HCT116 (cell line): ENCODE measurements at regions not wholly inside any gene's neighbourhood (a gene's known extent, or its start where the extent isn't known, plus 50 kb on each side); places are given as distances from the start of the nearest gene placed in this dataset.

Source experiments
- ATAC-seq: fragments of 200-7000 bp; cut with Tn5 transposase; 2 replicates; pipeline ENCODE4 v1.9.1; 2020; ENCODE audit warnings: mild to moderate bottlenecking, moderate library complexity
- BruUV-seq: library from RNA; stranded (reverse); fragments of 400-500 nt; replicated peaks from 2 replicates; lab custom pipeline; 2021; lab: Mats Ljungman, UMichigan
- CTCF ChIA-PET: fragments of 300-600 bp; sonication (Branson Sonifier 250); formaldehyde crosslinking; loops from one replicate; lab custom pipeline; 2021; ENCODE audit warnings: antibody characterized with exemption; lab: Charles Lee
- POLR2A ChIA-PET: fragments of 300-600, 350-600 bp; sonication (Branson Sonifier 250); formaldehyde crosslinking; loops from one replicate; lab custom pipeline; 2021; ENCODE audit warnings: antibody characterized with exemption; lab: Charles Lee
- RAD21 ChIA-PET, 2 experiments: fragments of 300-600 bp; sonication (Branson Sonifier 250); formaldehyde crosslinking; loops; one replicate each; lab custom pipeline; 2023; ENCODE audit warnings: low total read pairs in 2 of 2; ENCODE audit not compliant: uncharacterized antibody in 2 of 2, unreplicated experiment in 2 of 2, low non-redundant PET in 1 of 2; lab: Charles Lee
- DNase-seq: peaks from one replicate; pipeline ENCODE4 v3.0.0-alpha.2; 2010; ENCODE audit warnings: low read depth, low spot score
- H2AFZ ChIP-seq: fragments of 200-600 bp; shearing (Covaris generic), sonication (generic); 2 replicates; pipeline ENCODE4 v1.6.1; 2017; ENCODE audit warnings: low read depth, mixed run types, mixed read lengths, antibody characterized with exemption, low read length; ENCODE audit not compliant: poor library complexity, severe bottlenecking
- H3K27ac ChIP-seq: 2 replicates; pipeline ENCODE4 v1.5.1; 2012; ENCODE audit warnings: low read depth, low read length
- H3K27me3 ChIP-seq: fragments of 200-600 bp; sonication (generic); 2 replicates; pipeline ENCODE4 v1.6.1; 2016; ENCODE audit warnings: mixed run types, low read length, mixed read lengths; ENCODE audit not compliant: insufficient read depth
- H3K36me3 ChIP-seq, 2 experiments: fragments of 200-500 bp in 1 of 2; fragments of 200-600 bp in 1 of 2; sonication (Bioruptor generic) in 1 of 2; sonication (generic) in 1 of 2; 2 replicates each; pipeline versions ENCODE4 v1.5.1 to v1.6.1; 2014 to 2016; ENCODE audit warnings: low read length in 2 of 2, inconsistent platforms in 1 of 2, mixed read lengths in 1 of 2, mixed run types in 1 of 2; ENCODE audit not compliant: insufficient read depth in 2 of 2, control insufficient read depth in 1 of 2
- H3K4me1 ChIP-seq, 2 experiments: fragments of 200-600 bp in 1 of 2; sonication (generic) in 1 of 2; 2 replicates each; pipeline versions ENCODE4 v1.5.1 to v1.6.1; 2012 to 2017; ENCODE audit warnings: low read length in 2 of 2, inconsistent platforms in 1 of 2, mild to moderate bottlenecking in 1 of 2, mixed read lengths in 1 of 2, mixed run types in 1 of 2, moderate library complexity in 1 of 2; ENCODE audit not compliant: insufficient read depth in 2 of 2, control insufficient read depth in 1 of 2
- H3K4me2 ChIP-seq: fragments of 200-600 bp; sonication (generic); 2 replicates; pipeline ENCODE4 v1.6.1; 2017; ENCODE audit warnings: mixed run types, low read length, mixed read lengths
- H3K4me3 ChIP-seq, 2 experiments: fragments of 200-600 bp in 1 of 2; sonication (generic) in 1 of 2; replicated peaks in 1 of 2; 2 replicates each; pipeline ENCODE4 v1.5.1; 2011 to 2016; ENCODE audit warnings: low read length in 2 of 2, control low read depth in 1 of 2, low read depth in 1 of 2, mild to moderate bottlenecking in 1 of 2, mixed read lengths in 1 of 2, mixed run types in 1 of 2
- H3K79me2 ChIP-seq: fragments of 200-600 bp; sonication (generic); 2 replicates; pipeline ENCODE4 v1.6.1; 2017; ENCODE audit warnings: mild to moderate bottlenecking, mixed run types, low read length, moderate library complexity, mixed read lengths; ENCODE audit not compliant: insufficient read depth
- H3K9ac ChIP-seq: fragments of 200-600 bp; sonication (generic); 2 replicates; pipeline ENCODE4 v1.6.1; 2016; ENCODE audit warnings: low read length, mixed read lengths
- H3K9me2 ChIP-seq: fragments of 200-600 bp; sonication (generic), shearing (Covaris generic); 2 replicates; pipeline ENCODE4 v1.6.1; 2017; ENCODE audit warnings: mixed run types, mild to moderate bottlenecking, moderate library complexity; ENCODE audit not compliant: insufficient read depth
- H3K9me3 ChIP-seq, 2 experiments: fragments of 200-500 bp in 1 of 2; fragments of 200-600 bp in 1 of 2; sonication (Bioruptor generic) in 1 of 2; sonication (generic) in 1 of 2; 2 replicates each; pipeline ENCODE4 v1.6.1; 2014 to 2017; ENCODE audit warnings: low read length in 2 of 2, mixed read lengths in 2 of 2, inconsistent platforms in 1 of 2, low read depth in 1 of 2, mild to moderate bottlenecking in 1 of 2, mixed run types in 1 of 2, moderate library complexity in 1 of 2; ENCODE audit not compliant: control insufficient read depth in 1 of 2, insufficient read depth in 1 of 2
- H4K20me1 ChIP-seq: fragments of 200-600 bp; sonication (generic), shearing (Covaris generic); 2 replicates; pipeline ENCODE4 v1.6.1; 2017; ENCODE audit warnings: mixed run types, mild to moderate bottlenecking, moderate library complexity; ENCODE audit not compliant: insufficient read depth
- CBX3 ChIP-seq: IDR thresholded peaks from 2 replicates; pipeline ENCODE4 v1.6.1; 2012; ENCODE audit warnings: low read depth
- CEBPB ChIP-seq: IDR thresholded peaks from 2 replicates; pipeline ENCODE4 v1.6.1; 2012; ENCODE audit warnings: low read depth
- EGR1 ChIP-seq: IDR thresholded peaks from 2 replicates; pipeline ENCODE4 v1.6.1; 2012; ENCODE audit warnings: low read depth
- EZH2phosphoT487 ChIP-seq: fragments of 200-600 bp; IDR thresholded peaks from 2 replicates; pipeline ENCODE4 v1.6.1; 2018; ENCODE audit warnings: antibody characterized with exemption, borderline replicate concordance
- POLR2A ChIP-seq: IDR thresholded peaks from 2 replicates; pipeline ENCODE4 v1.7.0; 2011; ENCODE audit warnings: borderline replicate concordance; ENCODE audit not compliant: insufficient read depth, insufficient read length; ENCODE audit errors: extremely low read depth
- RAD21 ChIP-seq: IDR thresholded peaks from 2 replicates; pipeline ENCODE4 v1.6.1; 2012; ENCODE audit warnings: low read depth, mild to moderate bottlenecking
- REST ChIP-seq: IDR thresholded peaks from 2 replicates; pipeline ENCODE4 v1.6.1; 2012; ENCODE audit warnings: low read depth
- SIN3A ChIP-seq: IDR thresholded peaks from 2 replicates; pipeline ENCODE4 v1.6.1; 2012; ENCODE audit warnings: low read depth
- SP1 ChIP-seq: IDR thresholded peaks from 2 replicates; pipeline ENCODE4 v1.6.1; 2012; ENCODE audit warnings: low read depth
- SRF ChIP-seq: IDR thresholded peaks from 2 replicates; pipeline ENCODE4 v1.6.1; 2012; ENCODE audit warnings: low read depth
- ZNF274 ChIP-seq: fragments of 200-500 bp; sonication (Bioruptor generic); IDR thresholded peaks from 2 replicates; pipeline ENCODE4 v1.6.1; 2014; ENCODE audit warnings: mild to moderate bottlenecking, low read depth, low read length, inconsistent platforms
- intact Hi-C: fragments of 100-400 bp; cut with micrococcal nuclease; formaldehyde crosslinking; loops from 2 replicates; pipeline ENCODE4 v1.10.0; 2022
- TF ChIP-seq, protein P1 (sequence below): IDR thresholded peaks from 2 replicates; pipeline ENCODE4 v1.6.1; 2012
- TF ChIP-seq, protein P2 (sequence below): IDR thresholded peaks from 2 replicates; pipeline ENCODE4 v1.6.1; 2011; ENCODE audit warnings: mild to moderate bottlenecking, low read length, moderate library complexity; ENCODE audit not compliant: insufficient replicate concordance; ENCODE audit errors: extremely low read depth

DNA sequence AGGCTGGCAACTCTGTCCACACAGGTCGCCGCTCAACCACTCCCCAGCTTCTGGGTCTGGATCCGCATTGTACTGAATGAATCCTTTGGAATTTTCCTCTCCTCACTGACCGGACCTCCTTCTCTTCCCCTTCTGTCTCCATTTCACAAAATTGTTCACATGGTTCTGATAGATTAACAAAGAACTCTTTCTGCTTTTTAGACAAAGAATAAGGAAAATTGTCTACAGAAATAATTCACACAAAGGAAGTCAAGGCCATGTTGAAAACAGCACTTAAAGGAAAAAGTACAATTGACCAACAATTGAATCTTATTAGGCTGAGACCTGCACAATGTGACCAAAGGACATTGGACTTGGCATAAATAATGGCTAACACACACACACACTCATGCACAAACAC is 73.6 kb upstream of the GLI2 start:
- ChIA-PET POLR2A (no interaction called here), RAD21 (no interaction called here), CTCF (no interaction called here)
- no peak overlapping the region for H3K4me2 ChIP-seq
- 0 out of 4 replicates have a peak, but pooled peaks cover 0 to 2% of the 10 kb centered on the region in 2 experiments for H3K9me3 ChIP-seq
- H3K9ac ChIP-seq: no peak overlapping the region
- ATAC-seq (no peak), DNase-seq (no peak)
- H3K27me3 ChIP-seq: no peaks in the 10 kb centered on the region
- H3K79me2 ChIP-seq: no peaks in the 10 kb centered on the region
- BruUV-seq: no TSS peak
- H2AFZ ChIP-seq: no peak overlapping the region
- no peaks in the 10 kb centered on the region for H3K4me1 ChIP-seq
- TF ChIP-seq EZH2phosphoT487 (no peak), POLR2A (no peak), EGR1 (no peak), CBX3 (no peak), SRF (no peak), ZNF274 (no peak), SIN3A (no peak), RAD21 (no peak), SP1 (no peak), CEBPB (no peak), REST (no peak)
- TF ChIP-seq, protein P1, sequence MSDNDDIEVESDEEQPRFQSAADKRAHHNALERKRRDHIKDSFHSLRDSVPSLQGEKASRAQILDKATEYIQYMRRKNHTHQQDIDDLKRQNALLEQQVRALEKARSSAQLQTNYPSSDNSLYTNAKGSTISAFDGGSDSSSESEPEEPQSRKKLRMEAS: no peak
- TF ChIP-seq, protein P2, sequence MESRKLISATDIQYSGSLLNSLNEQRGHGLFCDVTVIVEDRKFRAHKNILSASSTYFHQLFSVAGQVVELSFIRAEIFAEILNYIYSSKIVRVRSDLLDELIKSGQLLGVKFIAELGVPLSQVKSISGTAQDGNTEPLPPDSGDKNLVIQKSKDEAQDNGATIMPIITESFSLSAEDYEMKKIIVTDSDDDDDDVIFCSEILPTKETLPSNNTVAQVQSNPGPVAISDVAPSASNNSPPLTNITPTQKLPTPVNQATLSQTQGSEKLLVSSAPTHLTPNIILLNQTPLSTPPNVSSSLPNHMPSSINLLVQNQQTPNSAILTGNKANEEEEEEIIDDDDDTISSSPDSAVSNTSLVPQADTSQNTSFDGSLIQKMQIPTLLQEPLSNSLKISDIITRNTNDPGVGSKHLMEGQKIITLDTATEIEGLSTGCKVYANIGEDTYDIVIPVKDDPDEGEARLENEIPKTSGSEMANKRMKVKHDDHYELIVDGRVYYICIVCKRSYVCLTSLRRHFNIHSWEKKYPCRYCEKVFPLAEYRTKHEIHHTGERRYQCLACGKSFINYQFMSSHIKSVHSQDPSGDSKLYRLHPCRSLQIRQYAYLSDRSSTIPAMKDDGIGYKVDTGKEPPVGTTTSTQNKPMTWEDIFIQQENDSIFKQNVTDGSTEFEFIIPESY: no peak
- no peaks in the 10 kb centered on the region for H3K9me2 ChIP-seq
- intact Hi-C loops: no loop called here
- H3K36me3 ChIP-seq: no peaks in the 10 kb centered on the region
- H4K20me1 ChIP-seq: no peaks in the 10 kb centered on the region
- H3K4me3 ChIP-seq: no peak overlapping the region
- H3K27ac ChIP-seq: no peak overlapping the region
